GM12873 (cell line): ENCODE measurements at regions not wholly inside any gene's neighbourhood (a gene's known extent, or its start where the extent isn't known, plus 50 kb on each side); places are given as distances from the start of the nearest gene placed in this dataset.

Experiments used
- CTCF ChIP-seq: IDR thresholded peaks from 2 replicates; pipeline ENCODE4 v1.5.1; 2012; ENCODE audit warnings: low read depth, mild to moderate bottlenecking, moderate library complexity, low read length, control low read depth; ENCODE audit not compliant: insufficient read depth; ENCODE audit errors: missing control alignments

GRCh38 chr6:93801101-93801847 is 381.9 kb upstream of the EPHA7 start:
- no peak for TF ChIP-seq CTCF

- TF ChIP-seq CTCF = no peak
These were observed 379.9 kb upstream of the EPHA7 start for GRCh38 chr6:93799226-93799625.

- no peak for TF ChIP-seq CTCF
These were observed 374.8 kb upstream of the EPHA7 start for GRCh38 chr6:93794166-93794565.

GRCh38 chr6:93792746-93793145 is 373.4 kb upstream of the EPHA7 start:
- TF ChIP-seq CTCF = no peak

- TF ChIP-seq CTCF = no peak
These were observed 371.6 kb upstream of the EPHA7 start for GRCh38 chr6:93790981-93791380.

- no peak for TF ChIP-seq CTCF
These were observed 370.2 kb upstream of the EPHA7 start for GRCh38 chr6:93789532-93789931.

GRCh38 chr6:93787841-93788240 is 368.5 kb upstream of the EPHA7 start:
- no peak for TF ChIP-seq CTCF
